ENCODE measurements at regions not wholly inside any gene's neighbourhood (a gene's known extent, or its start where the extent isn't known, plus 50 kb on each side); places are given as distances from the start of the nearest gene placed in this dataset.
A peak's percentile ranks its signal among the peaks of the same experiment; 100 is the strongest.

DNA sequence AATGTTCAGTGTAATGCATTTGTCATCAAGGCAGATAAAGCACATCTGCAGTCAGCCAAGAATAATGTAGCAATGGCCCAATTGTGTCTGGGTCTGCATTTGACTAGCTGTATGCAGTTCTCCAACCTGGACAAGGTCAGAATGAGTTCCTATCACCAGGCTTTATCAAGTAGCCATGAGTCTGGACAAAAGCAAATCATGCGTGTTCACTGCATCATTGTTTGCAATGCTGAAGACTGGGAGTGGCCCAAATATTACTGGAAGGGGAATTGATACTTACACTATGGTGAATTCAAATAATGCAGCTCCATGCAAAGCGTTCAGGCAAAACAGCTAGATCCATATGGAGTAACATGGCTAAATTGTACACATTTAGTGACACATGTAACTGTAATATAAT, 250.9 kb downstream of the TOX3 start:
- Histone ChIP-seq H3K4me1 (no peaks in the 10 kb centered on the region), H3K27me3 (no peaks in the 10 kb centered on the region), H3K9me3 (no peaks in the 10 kb centered on the region), H3K36me3 (no peaks in the 10 kb centered on the region), H3K27ac (replicated peaks in 1 of 4) (no peak overlapping the region), H3K4me3 (no peak overlapping the region)
- TF ChIP-seq POLR2A (IDR thresholded peaks at IDR 0.05; ENCODE audit: low read depth), result no peak
- no peak for TF ChIP-seq POLR2AphosphoS5 (IDR thresholded peaks at IDR 0.05)
- TF ChIP-seq, protein P1, sequence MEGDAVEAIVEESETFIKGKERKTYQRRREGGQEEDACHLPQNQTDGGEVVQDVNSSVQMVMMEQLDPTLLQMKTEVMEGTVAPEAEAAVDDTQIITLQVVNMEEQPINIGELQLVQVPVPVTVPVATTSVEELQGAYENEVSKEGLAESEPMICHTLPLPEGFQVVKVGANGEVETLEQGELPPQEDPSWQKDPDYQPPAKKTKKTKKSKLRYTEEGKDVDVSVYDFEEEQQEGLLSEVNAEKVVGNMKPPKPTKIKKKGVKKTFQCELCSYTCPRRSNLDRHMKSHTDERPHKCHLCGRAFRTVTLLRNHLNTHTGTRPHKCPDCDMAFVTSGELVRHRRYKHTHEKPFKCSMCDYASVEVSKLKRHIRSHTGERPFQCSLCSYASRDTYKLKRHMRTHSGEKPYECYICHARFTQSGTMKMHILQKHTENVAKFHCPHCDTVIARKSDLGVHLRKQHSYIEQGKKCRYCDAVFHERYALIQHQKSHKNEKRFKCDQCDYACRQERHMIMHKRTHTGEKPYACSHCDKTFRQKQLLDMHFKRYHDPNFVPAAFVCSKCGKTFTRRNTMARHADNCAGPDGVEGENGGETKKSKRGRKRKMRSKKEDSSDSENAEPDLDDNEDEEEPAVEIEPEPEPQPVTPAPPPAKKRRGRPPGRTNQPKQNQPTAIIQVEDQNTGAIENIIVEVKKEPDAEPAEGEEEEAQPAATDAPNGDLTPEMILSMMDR (IDR thresholded peaks at IDR 0.05), result no peak
- no peak for TF ChIP-seq EP300 (IDR thresholded peaks at IDR 0.05)
- 78% methylated on average over 2 of the region's 2 CpGs for WGBS
- peak; percentile 81 for DNase-seq (ENCODE audit: extremely low spot score)
- intact Hi-C loops (cut with DNase I), result no loop called here

DNA sequence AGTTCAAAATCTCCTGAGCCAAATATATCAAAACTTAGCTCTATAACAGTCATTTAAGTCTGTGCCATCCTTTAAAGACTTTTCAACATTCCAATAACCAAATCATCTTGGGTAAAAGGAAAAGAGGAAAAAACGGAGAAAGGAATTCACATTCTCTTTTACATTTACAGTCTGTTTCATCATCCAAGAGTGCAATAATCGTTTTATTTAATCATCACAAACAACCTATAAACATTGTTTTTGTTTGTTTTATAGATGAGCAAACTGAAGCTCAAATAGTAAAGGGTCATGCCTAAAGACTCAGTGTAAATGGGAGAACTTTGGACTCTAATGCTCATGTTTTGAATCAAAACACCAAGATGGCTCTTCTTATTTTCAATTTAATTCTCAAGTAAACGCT, 252.3 kb downstream of the TOX3 start:
- TF ChIP-seq EP300 (IDR thresholded peaks at IDR 0.05) (no peak), POLR2AphosphoS5 (IDR thresholded peaks at IDR 0.05) (no peak), POLR2A (IDR thresholded peaks at IDR 0.05; ENCODE audit: low read depth) (no peak)
- TF ChIP-seq, protein P1 (IDR thresholded peaks at IDR 0.05), result no peak

DNA sequence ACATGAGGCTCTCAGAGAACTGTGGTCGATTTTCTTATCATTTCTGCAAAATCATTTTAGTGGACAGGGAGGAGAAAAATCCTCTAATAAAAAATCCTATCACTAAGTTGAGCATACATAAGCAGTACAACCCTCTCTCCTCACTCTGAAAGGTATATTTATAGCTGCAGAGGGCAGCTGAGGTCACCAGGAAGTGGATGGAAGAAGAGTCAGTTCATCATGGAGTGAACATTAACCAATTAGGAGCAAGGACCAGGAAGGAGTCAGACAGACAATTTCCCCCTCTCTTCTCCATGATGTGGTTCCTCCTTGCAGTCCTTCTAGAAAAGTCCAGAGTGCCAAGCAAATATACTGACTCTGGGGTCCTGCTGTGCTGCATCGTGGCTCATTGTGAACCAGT, 253.7 kb downstream of the TOX3 start:
- DNase-seq (ENCODE audit: extremely low spot score), result no peak
- Histone ChIP-seq H3K36me3 (no peaks in the 10 kb centered on the region), H3K27me3 (no peaks in the 10 kb centered on the region), H3K27ac (replicated peaks in 1 of 4) (no peak overlapping the region), H3K9me3 (no peaks in the 10 kb centered on the region), H3K4me1 (no peaks in the 10 kb centered on the region), H3K4me3 (no peak overlapping the region)
- intact Hi-C loops (cut with DNase I), result no loop called here
- 76% methylated on average over 2 of the region's 2 CpGs for WGBS
- TF ChIP-seq EP300 (IDR thresholded peaks at IDR 0.05) (no peak), POLR2A (IDR thresholded peaks at IDR 0.05; ENCODE audit: low read depth) (no peak), POLR2AphosphoS5 (IDR thresholded peaks at IDR 0.05) (no peak)
- TF ChIP-seq, protein P1 (IDR thresholded peaks at IDR 0.05), result no peak

More for the DNA sequence above, 252.3 kb downstream of the TOX3 start:
- Histone ChIP-seq H3K4me3 (no peak overlapping the region), H3K27ac (replicated peaks in 1 of 4) (no peak overlapping the region), H3K4me1 (no peaks in the 10 kb centered on the region), H3K27me3 (no peaks in the 10 kb centered on the region), H3K9me3 (no peaks in the 10 kb centered on the region), H3K36me3 (no peaks in the 10 kb centered on the region)
- no peak for DNase-seq (ENCODE audit: extremely low spot score)
- WGBS, result 80% methylated on average over 3 of the region's 3 CpGs
- intact Hi-C loops (cut with DNase I), result no loop called here

- H3K9me3 ChIP-seq, result no peaks in the 10 kb centered on the region
- no peaks in the 10 kb centered on the region for H3K36me3 ChIP-seq
- peaks cover 0 to 3% (median 0%) of the 10 kb centered on the region in 4 donors for H3K27me3 ChIP-seq
- H3K4me3 ChIP-seq, result no peak overlapping the region
- no peaks in the 10 kb centered on the region for H3K4me1 ChIP-seq
- no peak for DNase-seq (ENCODE audit: extremely low spot score)
- no peak for TF ChIP-seq POLR2A (IDR thresholded peaks at IDR 0.05; ENCODE audit: low read depth)
- TF ChIP-seq EP300 (IDR thresholded peaks at IDR 0.05), result no peak
- TF ChIP-seq, protein P1 (IDR thresholded peaks at IDR 0.05), result no peak
- no peak for TF ChIP-seq POLR2AphosphoS5 (IDR thresholded peaks at IDR 0.05)
- intact Hi-C loops (cut with DNase I), result no loop called here
- H3K27ac ChIP-seq (replicated peaks in 1 of 4), result no peak overlapping the region
- WGBS, result 81% methylated on average over 4 of the region's 4 CpGs
These were observed 263.2 kb downstream of the TOX3 start for GRCh38 chr16:52283584-52284375.
